Stimulated activated CD8-positive, alpha-beta memory T cell treated with anti-CD3 and anti-CD28 coated beads, Interleukin-2, amount 100 ng/mL, for 1 hour (primary cell): ENCODE measurements at regions not wholly inside any gene's neighbourhood (a gene's known extent, or its start where the extent isn't known, plus 50 kb on each side); places are given as distances from the start of the nearest gene placed in this dataset.

Experiments
- DNase-seq, 2 donors: peaks; one replicate each; pipeline ENCODE4 v3.0.0-alpha.2; 2020; ENCODE audit warnings: low read depth in 2 of 2

GRCh38 chr12:98389593-98389992 lies 125.8 kb upstream of the TMPO start:
- no peak for DNase-seq

- peak; percentile 63 to 65 for DNase-seq
Measured at GRCh38 chr12:98397323-98398105, 117.9 kb upstream of the TMPO start.

- peak; percentile 24 to 39 for DNase-seq
Measured at GRCh38 chr12:98399532-98399931, 115.9 kb upstream of the TMPO start.

GRCh38 chr12:98401427-98401826 lies 114.0 kb upstream of the TMPO start:
- no peak for DNase-seq

- DNase-seq, result no peak
Measured at GRCh38 chr12:98402091-98402490, 113.3 kb upstream of the TMPO start.

GRCh38 chr12:98402671-98403070 lies 112.7 kb upstream of the TMPO start:
- no peak for DNase-seq

- no peak for DNase-seq
Measured at GRCh38 chr12:98403385-98403784, 112.0 kb upstream of the TMPO start.

- DNase-seq, result no peak
Measured at GRCh38 chr12:98403936-98404335, 111.5 kb upstream of the TMPO start.

GRCh38 chr12:98405805-98406366 lies 109.5 kb upstream of the TMPO start:
- no peak for DNase-seq

- no peak for DNase-seq
Measured at GRCh38 chr12:98406378-98406777, 109.0 kb upstream of the TMPO start.

GRCh38 chr12:98408681-98409080 lies 106.7 kb upstream of the TMPO start:
- DNase-seq, result no peak

- DNase-seq, result no peak
Measured at GRCh38 chr12:98409548-98409947, 105.8 kb upstream of the TMPO start.

- DNase-seq, result no peak
Measured at GRCh38 chr12:98410356-98410755, 105.0 kb upstream of the TMPO start.

GRCh38 chr12:98416845-98417244 lies 98.5 kb upstream of the TMPO start:
- DNase-seq, result no peak

GRCh38 chr12:98417266-98417665 lies 98.1 kb upstream of the TMPO start:
- DNase-seq, result no peak

GRCh38 chr12:98418357-98419075 lies 96.9 kb upstream of the TMPO start:
- DNase-seq, result no peak

GRCh38 chr12:98419081-98419794 lies 96.2 kb upstream of the TMPO start:
- no peak for DNase-seq

GRCh38 chr12:98419795-98420404 lies 95.5 kb upstream of the TMPO start:
- DNase-seq, result no peak

GRCh38 chr12:98420461-98420860 lies 94.9 kb upstream of the TMPO start:
- no peak for DNase-seq

GRCh38 chr12:98421316-98421715 lies 94.1 kb upstream of the TMPO start:
- DNase-seq, result no peak

- DNase-seq, result no peak
Measured at GRCh38 chr12:98422359-98422758, 93.0 kb upstream of the TMPO start.

- DNase-seq, result no peak
Measured at GRCh38 chr12:98422812-98423211, 92.6 kb upstream of the TMPO start.
